ENCODE measurements at regions not wholly inside any gene's neighbourhood (a gene's known extent, or its start where the extent isn't known, plus 50 kb on each side); places are given as distances from the start of the nearest gene placed in this dataset.

DNA sequence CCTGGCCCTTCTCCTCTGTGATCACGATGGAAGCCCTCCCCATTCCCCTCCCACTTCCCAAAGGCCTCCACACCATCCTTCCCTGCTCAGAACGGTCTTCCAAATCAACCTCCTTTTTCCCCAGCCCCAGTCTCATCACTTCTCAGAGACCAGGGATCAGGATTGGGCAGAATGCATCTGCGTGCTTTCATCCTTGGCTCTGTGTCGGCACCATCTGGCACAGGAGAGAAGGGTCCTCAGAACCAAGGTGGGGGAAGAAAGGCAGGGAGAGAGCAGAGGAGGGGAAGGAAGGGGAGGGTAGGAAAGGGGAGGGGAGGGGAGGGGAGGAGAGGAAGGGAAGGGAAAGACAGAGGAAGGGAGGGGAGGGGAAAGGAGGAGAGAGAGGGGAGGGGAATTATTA lies 52.4 kb upstream of the FICD start:
- no peak for DNase-seq

GRCh38 chr12:108461058-108461660 lies 53.9 kb upstream of the FICD start:
- no peak for DNase-seq

- no peak for DNase-seq
Measured at GRCh38 chr12:108459149-108459548, 55.9 kb upstream of the FICD start.

GRCh38 chr12:108457734-108458361 lies 57.2 kb upstream of the FICD start:
- no peak for DNase-seq

DNA sequence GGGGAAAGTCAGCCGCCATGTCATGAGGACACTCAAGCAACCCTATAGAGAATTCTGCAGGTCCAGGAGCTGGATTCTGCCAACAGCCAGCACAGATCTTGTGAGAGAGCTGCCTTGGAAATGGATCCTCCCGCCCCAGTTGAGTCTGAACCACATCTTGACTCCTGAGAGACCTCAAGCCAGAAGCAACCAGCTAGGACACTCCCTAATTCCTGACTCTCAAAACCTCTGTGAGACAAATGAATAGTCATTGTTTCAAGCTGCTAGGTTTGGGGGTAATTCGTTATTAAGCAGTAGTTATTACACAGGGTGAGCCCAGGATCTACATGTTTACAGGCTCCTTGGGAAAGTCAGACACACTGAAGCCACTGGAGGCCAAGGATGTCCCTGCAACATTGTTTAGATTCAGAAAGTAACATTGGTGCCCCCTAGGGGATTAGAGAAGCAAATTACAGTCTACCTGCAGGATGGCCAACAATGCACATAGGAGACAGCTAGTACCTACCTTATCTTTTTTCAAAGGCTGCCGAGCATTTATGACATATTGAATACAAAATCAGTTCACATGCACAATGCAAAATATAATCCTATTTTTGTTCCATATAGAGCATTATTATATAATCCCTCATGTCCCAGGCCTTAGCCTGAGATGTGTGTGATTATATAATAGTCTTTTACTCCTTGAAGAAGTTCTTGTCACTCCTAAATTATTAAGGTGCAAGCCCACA lies 57.9 kb upstream of the FICD start:
- DNase-seq = peak; percentile 6

GRCh38 chr12:108455706-108456105 lies 59.4 kb upstream of the FICD start:
- no peak for DNase-seq

DNA sequence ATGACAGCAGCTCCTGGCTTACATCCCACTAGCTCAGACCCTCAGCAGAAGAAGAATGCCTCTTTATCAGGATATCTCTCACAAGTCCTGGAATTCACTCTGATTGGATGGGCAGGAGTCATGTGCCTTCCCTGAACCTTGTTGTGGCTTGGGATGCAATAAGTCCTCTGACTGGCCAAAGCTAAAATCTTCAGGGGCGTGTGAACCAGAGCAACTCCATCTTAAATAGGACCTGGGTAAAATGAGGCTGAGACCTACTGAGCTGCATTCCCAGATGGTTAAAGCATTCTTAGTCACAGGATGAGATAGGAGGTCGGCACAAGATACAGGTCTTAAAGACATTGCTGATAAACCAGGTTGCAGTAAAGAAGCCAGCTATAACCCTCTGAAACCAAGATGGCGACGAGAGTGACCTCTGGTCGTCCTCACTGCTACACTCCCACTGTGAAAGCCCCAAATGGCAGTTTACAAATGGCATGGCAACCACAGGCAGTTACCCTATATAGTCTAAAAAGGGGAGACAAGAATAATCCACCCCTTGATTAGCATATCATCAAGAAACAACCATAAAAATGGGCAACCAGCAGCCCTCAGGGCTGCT lies 60.4 kb upstream of the FICD start:
- no peak for DNase-seq

DNA sequence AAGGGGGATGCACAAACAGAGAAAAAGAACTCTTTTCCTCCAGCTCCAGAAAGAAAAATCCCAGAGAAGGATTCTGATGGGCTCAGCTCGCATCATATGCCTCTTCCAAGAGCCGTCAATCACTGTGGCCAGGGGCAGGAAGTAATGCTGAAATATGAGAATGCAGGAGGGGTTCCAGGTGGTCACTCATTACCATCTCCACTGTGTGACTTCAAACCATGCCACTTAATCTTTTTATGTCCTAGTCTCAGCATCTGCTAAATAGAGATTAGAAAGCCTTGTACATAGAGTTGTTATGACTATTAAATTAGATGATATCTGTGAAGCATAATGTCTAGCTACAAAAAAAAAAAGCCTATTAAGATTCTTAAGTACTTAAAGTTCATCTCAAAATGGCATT lies 65.6 kb upstream of the FICD start:
- DNase-seq = no peak

- no peak for DNase-seq
Measured at GRCh38 chr12:108448246-108448645, 66.8 kb upstream of the FICD start.

- no peak for DNase-seq
Measured at GRCh38 chr12:108447168-108447832, 67.8 kb upstream of the FICD start.

DNA sequence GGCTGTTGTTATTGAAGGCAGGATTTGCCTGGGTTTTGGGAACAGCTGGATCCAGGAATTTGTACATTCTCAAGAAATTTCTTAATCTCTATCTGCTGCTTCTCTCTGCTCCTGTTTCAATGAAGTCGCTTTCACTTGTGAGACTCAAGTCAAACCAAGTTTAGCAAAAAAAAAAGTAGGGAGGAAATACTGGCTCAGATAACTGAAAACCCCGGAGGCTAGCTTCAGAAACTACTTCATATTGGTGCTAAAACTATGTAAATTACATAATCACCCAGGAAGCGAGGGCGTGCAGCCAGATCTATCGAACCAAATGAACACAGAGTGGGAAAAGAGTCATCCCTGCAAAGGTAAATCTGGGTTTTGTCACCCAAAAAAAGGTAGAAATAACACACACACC lies 68.3 kb upstream of the FICD start:
- DNase-seq = no peak

DNA sequence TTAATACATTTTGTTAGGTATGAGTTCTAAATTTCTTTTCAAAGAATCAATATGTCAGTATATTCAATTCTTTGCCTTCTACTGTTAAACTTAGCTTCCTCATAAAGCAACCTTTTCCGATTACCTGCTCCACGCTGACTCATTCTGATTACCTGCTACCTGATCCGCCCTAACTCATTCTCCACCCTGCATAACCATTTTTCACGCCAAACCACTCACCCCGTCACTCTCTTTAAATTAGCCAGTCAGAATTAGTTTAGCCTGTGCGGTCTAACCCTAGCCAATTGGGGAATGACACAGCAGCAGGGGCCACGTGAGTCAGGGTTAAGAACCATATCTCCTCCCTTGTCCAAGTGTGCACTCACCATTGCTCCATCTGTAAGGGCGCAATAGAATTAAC lies 72.2 kb upstream of the FICD start:
- DNase-seq = no peak

DNA sequence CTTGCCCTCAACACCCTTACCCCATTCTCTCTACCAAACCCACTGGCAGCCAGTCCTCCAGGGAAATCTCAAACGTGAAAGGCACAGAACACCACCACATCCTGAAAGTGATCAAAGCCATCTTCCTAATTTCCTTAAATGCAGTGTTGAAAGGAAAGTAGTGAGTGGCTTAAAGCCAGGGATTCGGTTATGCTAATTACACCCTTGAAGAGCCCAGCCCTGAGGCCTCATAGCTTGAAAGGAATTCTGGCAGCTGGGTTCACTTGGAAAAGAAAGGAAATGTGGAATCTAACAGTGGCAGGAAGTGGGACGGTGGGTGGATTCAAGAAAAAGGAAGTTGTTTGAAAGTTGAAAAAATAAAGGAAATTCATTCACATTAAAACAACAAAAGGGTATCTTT lies 73.0 kb upstream of the FICD start:
- no peak for DNase-seq

- DNase-seq = no peak
Measured at GRCh38 chr12:108441549-108441948, 73.5 kb upstream of the FICD start.

DNA sequence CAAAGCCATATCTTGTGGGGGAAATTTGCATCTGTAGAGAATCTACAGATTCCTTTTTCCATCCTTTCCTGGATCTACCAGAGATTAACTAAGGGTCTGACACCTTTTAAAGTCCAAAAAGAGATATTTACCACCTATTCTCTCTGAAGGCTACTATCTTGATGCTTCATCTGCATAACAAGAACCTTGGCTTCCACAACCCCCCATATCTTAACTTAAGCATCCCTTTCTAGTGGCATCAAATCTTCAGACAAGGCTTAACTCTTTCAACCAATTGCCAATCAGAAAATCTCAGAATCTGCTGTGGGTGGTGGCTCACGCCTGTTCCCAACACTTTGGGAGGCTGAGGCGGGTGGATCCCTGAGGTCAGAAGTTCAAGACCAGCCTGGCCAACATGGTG lies 74.3 kb upstream of the FICD start:
- no peak for DNase-seq

DNA sequence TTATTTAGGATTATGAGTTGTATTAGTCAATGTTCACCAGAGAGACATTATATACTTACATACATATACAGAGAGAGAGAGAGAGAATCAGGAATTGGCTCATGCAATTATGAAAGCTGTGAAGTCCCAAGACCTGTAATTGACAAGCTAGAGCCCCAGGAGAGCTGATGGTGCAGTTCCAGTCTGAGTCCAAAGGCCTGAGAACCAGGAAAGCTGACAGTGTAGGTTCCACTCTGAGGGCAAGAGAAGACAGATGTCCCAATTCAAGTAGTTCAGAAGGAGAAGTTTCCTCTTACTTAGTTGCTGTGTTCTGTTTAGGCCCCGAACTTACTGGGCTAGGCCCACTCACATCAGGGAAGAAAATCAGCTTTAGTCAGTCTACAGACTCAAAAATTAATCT lies 76.4 kb upstream of the FICD start:
- no peak for DNase-seq

GRCh38 chr12:108432423-108433121 lies 82.5 kb upstream of the FICD start:
- DNase-seq = no peak

DNA sequence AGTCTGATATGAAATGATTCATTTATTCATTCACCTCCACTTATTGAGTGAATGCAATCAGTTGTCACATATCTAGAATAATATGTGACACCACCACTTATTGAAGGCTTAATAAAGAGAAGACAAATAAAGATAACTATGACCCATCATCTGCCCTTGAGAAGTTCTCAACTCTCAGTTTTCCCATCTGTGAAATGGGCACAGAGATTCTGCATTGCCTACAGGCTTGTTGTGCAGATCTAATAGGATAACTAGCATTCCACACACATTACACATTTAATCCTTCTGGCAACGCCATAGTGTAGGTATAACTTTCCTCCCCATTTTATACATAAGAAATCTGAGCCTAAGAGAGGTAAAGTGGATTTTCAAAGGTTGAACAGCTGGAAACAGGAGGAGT lies 84.2 kb upstream of the FICD start:
- no peak for DNase-seq

DNA sequence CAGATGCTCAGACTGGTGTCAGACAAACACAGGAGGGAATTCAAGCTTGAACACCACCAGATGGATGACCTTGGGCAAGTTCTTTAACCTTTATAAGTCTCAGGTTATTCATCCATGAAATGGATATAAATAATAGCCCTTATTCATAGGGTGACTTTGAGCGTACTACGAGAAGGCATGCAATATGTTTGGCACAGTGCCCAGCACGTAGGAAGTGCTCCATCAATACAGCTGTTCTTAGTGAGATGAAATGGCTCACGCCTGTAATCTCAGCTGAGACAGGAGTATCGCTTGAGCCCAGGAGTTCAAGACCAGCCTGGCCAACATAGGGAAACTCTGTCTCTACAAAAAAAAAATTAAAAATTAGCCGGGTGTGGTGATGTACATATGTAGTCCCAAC lies 84.8 kb upstream of the FICD start:
- no peak for DNase-seq

DNA sequence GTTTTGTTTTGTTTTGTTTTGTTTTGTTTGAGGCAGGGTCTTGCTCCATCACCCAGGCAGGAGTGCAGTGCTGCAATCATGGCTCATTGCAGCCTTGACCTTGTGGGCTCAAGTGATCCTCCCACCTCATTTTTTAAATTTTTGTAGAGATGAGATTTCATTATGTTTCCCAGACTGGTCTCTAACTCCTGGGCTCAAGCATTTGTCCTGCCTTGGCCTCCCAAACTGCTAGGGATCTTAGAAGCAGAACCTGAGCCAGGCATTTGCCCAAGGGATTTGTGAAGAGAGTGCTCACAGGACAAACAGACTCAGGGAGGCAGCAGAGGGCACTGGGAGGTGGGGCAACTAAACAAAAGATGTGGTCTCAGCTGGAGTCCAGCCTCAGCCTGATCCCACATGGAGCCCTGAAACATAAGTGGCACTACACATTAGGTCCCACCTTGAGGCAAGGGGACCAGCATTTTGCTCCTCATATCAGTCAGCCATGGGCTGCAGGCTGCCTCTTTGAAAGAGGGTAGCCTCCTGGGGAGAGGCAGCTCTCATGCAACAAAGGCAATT lies 86.2 kb upstream of the CMKLR1 start:
- no peak for DNase-seq

GRCh38 chr12:108424816-108425215 lies 85.7 kb upstream of the CMKLR1 start:
- DNase-seq = no peak

DNA sequence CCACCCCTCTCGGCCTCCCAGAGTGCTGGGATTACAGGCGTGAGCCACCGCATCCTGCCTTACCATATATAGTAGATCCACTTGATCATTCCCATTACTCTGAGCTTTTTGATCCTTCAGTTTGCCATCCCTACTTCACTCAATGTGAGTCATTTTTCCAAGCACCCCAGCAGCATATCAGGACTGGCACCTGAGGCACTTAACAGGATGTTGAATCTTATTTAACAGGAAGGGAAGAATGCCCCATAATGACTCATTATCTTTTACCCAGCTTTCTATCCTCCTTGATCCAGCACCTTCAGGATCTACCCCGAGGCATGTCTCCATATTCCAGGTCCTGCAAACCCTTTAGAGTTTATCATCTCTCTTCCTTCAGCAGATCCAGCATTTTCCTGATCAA lies 84.9 kb upstream of the CMKLR1 start:
- no peak for DNase-seq

DNA sequence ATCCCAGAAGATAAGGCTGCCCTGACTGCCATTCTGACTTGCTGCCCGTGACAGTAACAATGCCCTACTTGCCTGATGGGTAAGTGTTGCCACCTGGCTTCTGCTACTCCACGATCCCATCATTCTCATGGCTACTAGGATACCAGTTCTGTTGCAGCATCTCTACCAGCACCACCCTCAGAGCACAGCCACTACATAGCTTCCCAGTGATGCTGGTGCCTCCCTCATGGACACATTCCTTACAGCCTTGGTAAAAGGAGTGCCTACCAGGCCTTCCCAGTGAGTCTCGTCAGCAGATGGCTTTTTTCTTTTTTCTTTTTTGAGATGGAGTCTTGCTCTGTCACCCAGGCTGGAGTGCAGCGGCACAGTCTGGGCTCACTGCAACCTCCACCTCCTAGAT lies 84.4 kb upstream of the CMKLR1 start:
- no peak for DNase-seq

Data from KG1 (cell line).